CD14-positive monocyte (primary cell): ENCODE measurements at regions not wholly inside any gene's neighbourhood (a gene's known extent, or its start where the extent isn't known, plus 50 kb on each side); places are given as distances from the start of the nearest gene placed in this dataset.

ENCODE experiments used
- DNase-seq, 3 donors: peaks; one replicate each; pipeline ENCODE4 v3.0.0-alpha.2; 2011 to 2022
- H2AFZ ChIP-seq: 2 replicates; pipeline ENCODE4 v1.6.0; 2012; ENCODE audit warnings: mild to moderate bottlenecking, low read depth, low read length, inconsistent platforms; ENCODE audit not compliant: insufficient read depth, poor library complexity, severe bottlenecking
- H3K27ac ChIP-seq, 2 donors: 1 replicate in 1 of 2; 2 replicates in 1 of 2; pipeline ENCODE4 v1.5.1; 2012 to 2013; ENCODE audit warnings: low read length in 2 of 2, control low read depth in 1 of 2, inconsistent platforms in 1 of 2, low read depth in 1 of 2, mild to moderate bottlenecking in 1 of 2
- H3K27me3 ChIP-seq, 2 donors: one replicate each; pipeline versions ENCODE4 v1.6.0 to v1.6.1; 2011 to 2013; ENCODE audit warnings: low read length in 2 of 2; ENCODE audit not compliant: control insufficient read depth in 2 of 2, insufficient read depth in 2 of 2
- H3K36me3 ChIP-seq, 2 donors: replicated peaks in 1 of 2; 1 replicate in 1 of 2; 2 replicates in 1 of 2; pipeline versions ENCODE4 v1.5.1 to v1.6.1; 2012 to 2013; ENCODE audit warnings: low read length in 2 of 2, control low read depth in 1 of 2, inconsistent platforms in 1 of 2, mild to moderate bottlenecking in 1 of 2; ENCODE audit not compliant: insufficient read depth in 2 of 2, control insufficient read depth in 1 of 2
- H3K4me1 ChIP-seq, 2 donors: 1 replicate in 1 of 2; 2 replicates in 1 of 2; pipeline versions ENCODE4 v1.5.1 to v1.6.1; 2012 to 2013; ENCODE audit warnings: low read length in 2 of 2, control low read depth in 1 of 2, inconsistent platforms in 1 of 2, mild to moderate bottlenecking in 1 of 2, moderate library complexity in 1 of 2; ENCODE audit not compliant: insufficient read depth in 2 of 2, control insufficient read depth in 1 of 2
- H3K4me2 ChIP-seq: replicated peaks from 2 replicates; pipeline ENCODE3; 2012; ENCODE audit warnings: low read length, moderate library complexity, mild to moderate bottlenecking; ENCODE audit not compliant: poor library complexity, severe bottlenecking; ENCODE audit errors: extremely low read depth
- H3K4me3 ChIP-seq, 3 experiments: fragments of 200-600 bp in 1 of 3; sonication (generic) in 1 of 3; replicated peaks in 1 of 3; 1 replicate in 2 of 3; 2 replicates in 1 of 3; pipeline ENCODE4 v1.5.1; 2011 to 2013; ENCODE audit warnings: low read length in 3 of 3, mild to moderate bottlenecking in 3 of 3, control low read depth in 2 of 3, low read depth in 2 of 3, inconsistent platforms in 1 of 3, moderate library complexity in 1 of 3
- H3K79me2 ChIP-seq: 2 replicates; pipeline ENCODE4 v1.6.0; 2012; ENCODE audit warnings: mild to moderate bottlenecking, control low read depth, inconsistent platforms, low read length, moderate library complexity; ENCODE audit not compliant: insufficient read depth
- H3K9ac ChIP-seq: 2 replicates; pipeline ENCODE4 v1.6.0; 2017; ENCODE audit warnings: low read length, mild to moderate bottlenecking; ENCODE audit not compliant: insufficient read depth, poor library complexity, severe bottlenecking
- H3K9me3 ChIP-seq, 2 donors: replicated peaks in 1 of 2; 1 replicate in 1 of 2; 2 replicates in 1 of 2; pipeline versions ENCODE4 v1.5.1 to v1.6.1; 2012 to 2013; ENCODE audit warnings: low read length in 2 of 2, control low read depth in 1 of 2; ENCODE audit not compliant: control insufficient read depth in 1 of 2, insufficient read depth in 1 of 2
- H4K20me1 ChIP-seq: 2 replicates; pipeline ENCODE4 v1.6.0; 2012; ENCODE audit warnings: mild to moderate bottlenecking, low read length, control low read depth, moderate library complexity; ENCODE audit not compliant: insufficient read depth
- H3K27ac Mint-ChIP-seq, 7 donors: one replicate each; pipeline ENCODE4 v1.8.0; 2020; ENCODE audit warnings: mild to moderate bottlenecking in 7 of 7, mixed read lengths in 7 of 7, moderate library complexity in 6 of 7, inconsistent platforms in 2 of 7
- H3K27me3 Mint-ChIP-seq, 3 donors: one replicate each; pipeline ENCODE4 v1.8.0; 2021 to 2022; ENCODE audit warnings: low read depth in 3 of 3, mild to moderate bottlenecking in 3 of 3, mixed read lengths in 3 of 3, moderate library complexity in 3 of 3, inconsistent platforms in 1 of 3
- H3K36me3 Mint-ChIP-seq, 2 donors: one replicate each; pipeline ENCODE4 v1.8.0; 2020; ENCODE audit warnings: mixed read lengths in 2 of 2, inconsistent platforms in 1 of 2, mild to moderate bottlenecking in 1 of 2
- H3K4me1 Mint-ChIP-seq: one replicate; pipeline ENCODE4 v1.8.0; 2020; ENCODE audit warnings: mild to moderate bottlenecking, mixed read lengths
- H3K4me3 Mint-ChIP-seq, 2 donors: one replicate each; pipeline ENCODE4 v1.8.0; 2020; ENCODE audit warnings: mild to moderate bottlenecking in 2 of 2, mixed read lengths in 2 of 2, moderate library complexity in 1 of 2
- H3K9me3 Mint-ChIP-seq, 7 donors: one replicate each; pipeline ENCODE4 v1.8.0; 2020 to 2022; ENCODE audit warnings: mixed read lengths in 7 of 7, mild to moderate bottlenecking in 6 of 7, moderate library complexity in 6 of 7, inconsistent platforms in 2 of 7
- WGBS: methylation state at CpG from one replicate; pipeline ENCODE4 v1.1.5; 2013; ENCODE audit warnings: missing lambda C conversion rate; ENCODE audit not compliant: insufficient coverage; 5-methylcytosine and 5-hydroxymethylcytosine counted together
- intact Hi-C, 2 donors: fragments of 100-400 bp; cut with micrococcal nuclease; formaldehyde crosslinking; loops; one replicate each; pipeline versions ENCODE4 v1.15.0 to v1.15.1; 2023
- TF ChIP-seq, protein P1 (sequence below): fragments of 200-600 bp; IDR thresholded peaks from one replicate; pipeline ENCODE4 v1.8.0; 2022; ENCODE audit warnings: antibody characterized with exemption, mild to moderate bottlenecking

DNA sequence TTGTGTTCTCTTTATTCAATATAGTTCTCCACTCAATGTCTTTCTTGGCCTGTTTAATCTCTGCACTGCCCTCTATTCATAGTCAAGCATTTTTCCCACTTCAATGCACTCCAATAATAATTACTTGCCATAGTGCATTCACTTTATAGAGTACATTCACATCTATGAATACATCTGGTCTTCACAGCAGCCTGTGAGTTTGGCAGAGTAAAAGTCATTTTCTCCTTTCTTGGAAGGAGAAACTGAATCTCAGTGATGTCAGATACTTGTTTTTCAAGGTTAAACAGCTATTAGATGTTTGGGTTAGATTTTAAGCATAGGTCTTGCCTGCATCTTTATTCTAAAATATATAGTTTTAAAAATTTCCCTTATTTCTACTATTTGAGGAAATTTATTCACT lies 373.2 kb downstream of the TRIB2 start:
- no peaks in the 10 kb centered on the region for H3K79me2 ChIP-seq
- no peaks in the 10 kb centered on the region for H4K20me1 ChIP-seq
- no peaks in the 10 kb centered on the region for H3K27me3 ChIP-seq
- H3K27ac ChIP-seq = no peak overlapping the region
- Mint-ChIP-seq H3K4me3 (no peak overlapping the region), H3K36me3 (no peaks in the 10 kb centered on the region), H3K27me3 (no peaks in the 10 kb centered on the region), H3K4me1 (no peaks in the 10 kb centered on the region), H3K27ac (no peak overlapping the region), H3K9me3 (peaks cover 0 to 1% (median 0%) of the 10 kb centered on the region in 7 donors)
- no peak overlapping the region for H3K9ac ChIP-seq
- intact Hi-C loops = no loop called here
- no peak overlapping the region for H3K4me3 ChIP-seq
- no peak overlapping the region for H3K4me2 ChIP-seq
- H3K36me3 ChIP-seq = no peaks in the 10 kb centered on the region
- no peaks in the 10 kb centered on the region for H3K9me3 ChIP-seq
- DNase-seq = no peak
- H2AFZ ChIP-seq = no peak overlapping the region
- TF ChIP-seq, protein P1, sequence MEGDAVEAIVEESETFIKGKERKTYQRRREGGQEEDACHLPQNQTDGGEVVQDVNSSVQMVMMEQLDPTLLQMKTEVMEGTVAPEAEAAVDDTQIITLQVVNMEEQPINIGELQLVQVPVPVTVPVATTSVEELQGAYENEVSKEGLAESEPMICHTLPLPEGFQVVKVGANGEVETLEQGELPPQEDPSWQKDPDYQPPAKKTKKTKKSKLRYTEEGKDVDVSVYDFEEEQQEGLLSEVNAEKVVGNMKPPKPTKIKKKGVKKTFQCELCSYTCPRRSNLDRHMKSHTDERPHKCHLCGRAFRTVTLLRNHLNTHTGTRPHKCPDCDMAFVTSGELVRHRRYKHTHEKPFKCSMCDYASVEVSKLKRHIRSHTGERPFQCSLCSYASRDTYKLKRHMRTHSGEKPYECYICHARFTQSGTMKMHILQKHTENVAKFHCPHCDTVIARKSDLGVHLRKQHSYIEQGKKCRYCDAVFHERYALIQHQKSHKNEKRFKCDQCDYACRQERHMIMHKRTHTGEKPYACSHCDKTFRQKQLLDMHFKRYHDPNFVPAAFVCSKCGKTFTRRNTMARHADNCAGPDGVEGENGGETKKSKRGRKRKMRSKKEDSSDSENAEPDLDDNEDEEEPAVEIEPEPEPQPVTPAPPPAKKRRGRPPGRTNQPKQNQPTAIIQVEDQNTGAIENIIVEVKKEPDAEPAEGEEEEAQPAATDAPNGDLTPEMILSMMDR = no peak
- H3K4me1 ChIP-seq = no peaks in the 10 kb centered on the region

DNA sequence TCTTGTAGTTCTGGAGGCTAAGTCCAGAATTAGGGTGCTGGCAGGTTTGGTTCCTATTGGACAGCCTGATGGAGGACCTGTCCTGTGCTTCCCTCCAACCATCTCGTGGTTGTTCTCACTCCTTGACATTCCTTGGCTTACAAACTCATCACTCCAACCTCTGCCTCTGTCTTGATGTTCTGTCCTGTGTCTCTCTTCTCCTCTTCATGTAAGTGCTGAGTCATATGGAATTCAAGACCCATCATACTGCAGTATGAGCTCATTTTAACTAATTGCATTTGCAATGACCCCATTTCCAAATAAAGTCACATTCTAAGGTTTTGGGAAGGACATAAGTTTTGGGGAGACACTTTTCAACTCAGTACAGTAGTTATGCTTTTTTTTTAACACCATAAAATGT lies 374.7 kb downstream of the TRIB2 start:
- Mint-ChIP-seq H3K27ac (no peak overlapping the region), H3K27me3 (no peaks in the 10 kb centered on the region)
- intact Hi-C loops = no loop called here

More for the DNA sequence above, 374.7 kb downstream of the TRIB2 start:
- Mint-ChIP-seq H3K9me3 (peaks cover 0 to 2% (median 0%) of the 10 kb centered on the region in 7 donors), H3K4me3 (no peak overlapping the region), H3K4me1 (no peaks in the 10 kb centered on the region), H3K36me3 (no peaks in the 10 kb centered on the region)
- Histone ChIP-seq H3K4me3 (no peak overlapping the region), H3K27me3 (no peaks in the 10 kb centered on the region), H3K36me3 (no peaks in the 10 kb centered on the region), H3K4me1 (no peaks in the 10 kb centered on the region), H2AFZ (no peak overlapping the region), H3K79me2 (no peaks in the 10 kb centered on the region), H3K4me2 (no peak overlapping the region), H3K9ac (no peak overlapping the region), H3K27ac (no peak overlapping the region), H3K9me3 (no peaks in the 10 kb centered on the region), H4K20me1 (no peaks in the 10 kb centered on the region)
- no peak for DNase-seq
- 50% methylated on average over 1 of the region's 1 CpG for WGBS
- TF ChIP-seq, protein P1 = no peak
